ENCODE measurements at regions not wholly inside any gene's neighbourhood (a gene's known extent, or its start where the extent isn't known, plus 50 kb on each side); places are given as distances from the start of the nearest gene placed in this dataset.

GRCh38 chr11:69969890-69970784 is 108.0 kb upstream of the ANO1 start:
- TF ChIP-seq, protein P1, sequence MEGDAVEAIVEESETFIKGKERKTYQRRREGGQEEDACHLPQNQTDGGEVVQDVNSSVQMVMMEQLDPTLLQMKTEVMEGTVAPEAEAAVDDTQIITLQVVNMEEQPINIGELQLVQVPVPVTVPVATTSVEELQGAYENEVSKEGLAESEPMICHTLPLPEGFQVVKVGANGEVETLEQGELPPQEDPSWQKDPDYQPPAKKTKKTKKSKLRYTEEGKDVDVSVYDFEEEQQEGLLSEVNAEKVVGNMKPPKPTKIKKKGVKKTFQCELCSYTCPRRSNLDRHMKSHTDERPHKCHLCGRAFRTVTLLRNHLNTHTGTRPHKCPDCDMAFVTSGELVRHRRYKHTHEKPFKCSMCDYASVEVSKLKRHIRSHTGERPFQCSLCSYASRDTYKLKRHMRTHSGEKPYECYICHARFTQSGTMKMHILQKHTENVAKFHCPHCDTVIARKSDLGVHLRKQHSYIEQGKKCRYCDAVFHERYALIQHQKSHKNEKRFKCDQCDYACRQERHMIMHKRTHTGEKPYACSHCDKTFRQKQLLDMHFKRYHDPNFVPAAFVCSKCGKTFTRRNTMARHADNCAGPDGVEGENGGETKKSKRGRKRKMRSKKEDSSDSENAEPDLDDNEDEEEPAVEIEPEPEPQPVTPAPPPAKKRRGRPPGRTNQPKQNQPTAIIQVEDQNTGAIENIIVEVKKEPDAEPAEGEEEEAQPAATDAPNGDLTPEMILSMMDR (IDR thresholded peaks at IDR 0.05): no peak
- TF ChIP-seq POLR2A (IDR thresholded peaks at IDR 0.05): no peak

Measured in breast epithelium (tissue), 3 donors.